ENCODE measurements at regions not wholly inside any gene's neighbourhood (a gene's known extent, or its start where the extent isn't known, plus 50 kb on each side); places are given as distances from the start of the nearest gene placed in this dataset.

DNA sequence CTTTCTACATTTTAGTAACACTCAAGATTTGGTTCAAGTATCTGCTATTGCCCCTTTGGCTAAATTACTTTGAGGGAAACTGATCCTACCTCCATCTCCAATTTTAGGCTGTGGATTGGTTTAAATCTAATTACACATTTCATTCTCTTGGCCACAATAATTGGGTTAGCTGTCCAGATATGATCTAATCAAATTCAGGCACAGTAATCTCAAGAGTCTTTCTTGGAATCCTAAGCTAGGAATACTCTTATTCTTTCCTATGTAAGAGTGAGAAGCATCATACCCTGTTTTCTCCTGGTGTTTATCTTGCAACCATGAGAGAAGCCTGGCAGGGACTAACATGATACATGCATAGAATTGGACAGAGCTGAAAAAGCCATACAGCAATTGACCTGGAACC, 300.4 kb upstream of the MARCKS start:
- no peak for DNase-seq

DNA sequence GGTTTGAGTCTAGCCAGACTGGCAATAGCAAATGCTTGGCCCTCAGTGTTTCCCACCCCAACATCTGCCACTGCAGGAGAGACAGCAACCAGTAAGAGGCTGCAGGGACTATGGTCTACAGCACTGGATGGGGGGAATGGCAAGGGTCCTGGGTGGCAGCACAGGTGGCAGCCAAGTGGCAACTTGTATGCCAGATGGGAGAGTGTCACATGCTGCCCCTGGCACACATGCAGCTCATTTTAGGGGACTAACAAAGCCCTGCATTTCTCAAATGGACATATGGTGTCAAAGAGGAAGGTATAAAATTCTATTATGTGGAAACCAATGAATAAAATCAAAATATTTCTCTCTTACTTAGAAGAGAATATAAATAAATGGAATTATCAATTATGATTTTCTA, 298.7 kb upstream of the MARCKS start:
- no peak for DNase-seq

DNA sequence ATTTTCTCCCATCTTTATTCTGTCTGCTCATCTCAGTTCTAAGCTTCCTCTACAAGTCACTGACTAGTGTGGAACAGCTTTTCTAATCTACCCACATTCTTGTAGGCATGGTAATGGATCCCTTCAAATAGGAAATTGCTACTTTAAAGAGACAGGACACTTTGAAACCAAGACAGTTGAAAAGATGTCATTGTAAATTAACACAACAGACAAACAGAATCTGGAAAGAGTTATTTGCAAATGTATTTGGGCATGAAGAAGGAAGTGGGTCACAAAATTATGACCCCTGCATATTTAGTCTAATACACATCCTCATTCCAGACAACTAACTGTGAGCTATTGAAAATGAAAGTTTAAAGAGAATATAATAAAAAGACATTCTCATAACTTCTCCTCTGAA, 298.2 kb upstream of the MARCKS start:
- no peak for DNase-seq

DNA sequence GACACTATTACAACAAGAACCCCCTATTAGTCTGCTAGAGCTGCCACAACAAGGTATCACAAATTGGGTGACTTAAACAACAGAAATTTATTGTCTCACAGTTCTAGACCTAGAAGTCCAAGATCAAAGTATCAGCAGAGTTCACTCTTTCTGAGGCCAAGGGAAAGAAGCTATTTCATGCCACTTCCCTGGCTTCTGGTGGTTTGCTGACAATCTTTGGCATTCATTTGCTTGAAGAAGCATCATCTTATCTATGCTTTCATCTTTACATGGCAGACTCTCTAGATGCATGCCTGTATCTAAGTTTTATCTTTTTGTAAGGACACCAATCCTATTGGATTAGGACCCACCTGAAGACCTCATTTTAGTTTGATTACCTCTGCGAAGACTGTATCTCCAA, 296.8 kb upstream of the MARCKS start:
- DNase-seq: no peak

DNA sequence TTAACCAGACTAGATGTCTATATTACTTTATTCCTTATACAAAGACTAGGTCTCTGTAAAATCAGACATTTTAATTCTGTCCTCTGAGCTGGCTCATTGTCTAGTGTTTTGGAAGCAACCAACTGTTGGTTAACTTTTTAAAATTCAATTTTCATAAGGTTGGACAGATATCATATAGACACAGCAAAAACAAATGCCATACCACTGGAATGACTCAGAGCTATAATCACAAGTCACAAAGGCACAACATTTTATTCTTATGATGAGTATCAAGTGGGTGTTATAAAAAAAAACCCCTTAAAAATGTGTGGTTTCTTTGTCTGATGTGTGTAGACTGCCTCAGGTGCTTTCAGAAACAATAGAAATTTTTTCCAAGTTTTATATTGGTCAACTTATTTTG, 296.2 kb upstream of the MARCKS start:
- DNase-seq: no peak

DNA sequence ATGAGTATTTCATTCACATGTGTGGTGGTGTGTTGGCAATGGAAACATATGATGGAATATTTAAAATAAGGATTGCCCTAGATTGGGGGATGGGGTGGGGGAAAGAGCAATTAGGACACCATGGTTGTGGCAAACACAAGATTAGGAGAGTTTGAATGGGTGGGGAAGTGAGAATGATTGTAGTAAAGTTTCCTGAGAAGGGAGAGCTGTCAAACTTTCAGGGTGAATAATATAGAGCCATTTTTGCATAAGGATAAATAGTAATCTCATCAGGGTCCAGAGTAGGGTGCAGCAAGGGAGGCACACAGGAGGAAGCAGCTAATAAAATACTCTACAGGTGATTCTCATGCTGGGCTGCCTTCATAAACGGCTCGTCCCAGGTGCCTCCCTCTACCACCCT, 294.9 kb upstream of the MARCKS start:
- no peak for DNase-seq

DNA sequence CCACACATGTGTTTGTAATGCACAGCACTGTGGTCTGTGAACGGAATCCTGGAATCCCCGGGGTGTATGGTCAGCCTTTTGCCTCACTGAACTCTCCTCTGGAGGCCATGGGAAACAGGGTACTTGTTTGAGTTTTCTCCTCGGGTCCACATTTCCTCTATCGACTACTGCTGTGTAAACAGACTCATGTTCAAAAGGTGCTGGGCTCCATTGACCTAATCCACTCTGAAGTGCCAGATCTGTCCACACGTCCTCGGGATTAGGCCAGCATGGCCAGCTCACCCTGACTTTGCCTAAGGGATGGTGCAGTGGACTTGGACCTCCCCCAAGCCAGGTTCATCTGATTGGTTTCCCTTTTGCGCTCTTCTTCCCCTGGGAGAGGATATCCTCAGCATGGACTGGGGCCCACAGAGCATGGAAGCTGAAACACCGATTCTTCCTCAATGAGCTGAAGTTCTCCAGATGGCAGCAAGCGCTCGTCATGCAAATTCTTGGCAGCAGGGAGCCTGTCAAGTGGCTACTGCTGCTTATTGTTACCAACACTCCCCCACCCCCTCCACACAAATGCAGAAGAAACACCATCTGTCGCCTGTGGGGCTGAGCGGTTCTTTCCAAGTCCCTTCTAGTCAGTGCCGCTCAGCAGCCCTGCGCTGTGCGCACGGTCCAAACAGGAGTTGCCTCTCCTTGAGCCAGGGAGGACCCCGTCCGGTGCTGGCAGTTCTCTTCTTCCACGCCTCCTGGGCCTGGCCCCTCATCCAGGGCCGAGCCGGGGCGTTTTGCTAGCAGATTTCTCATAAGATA, 292.6 kb upstream of the MARCKS start:
- peak; percentile 49 for DNase-seq

DNA sequence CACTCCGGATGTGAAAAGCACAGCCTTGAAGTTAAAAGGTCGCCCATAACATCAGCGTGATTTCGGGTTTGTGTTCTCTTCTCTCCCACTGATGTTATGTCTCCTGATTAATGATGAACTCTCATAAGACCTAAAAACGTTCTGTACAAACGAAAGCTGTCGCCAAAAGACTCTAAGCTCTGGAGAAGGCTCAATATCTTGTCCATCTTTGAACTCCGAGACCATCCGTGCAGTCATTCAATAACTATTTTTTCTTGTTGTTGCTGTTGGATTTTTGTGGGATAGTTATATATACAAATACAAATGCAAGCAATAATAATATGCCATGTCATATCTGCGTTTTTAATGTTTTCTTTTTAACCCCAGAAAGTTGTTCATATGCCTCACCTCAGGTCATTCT, 291.8 kb upstream of the MARCKS start:
- no peak for DNase-seq

DNA sequence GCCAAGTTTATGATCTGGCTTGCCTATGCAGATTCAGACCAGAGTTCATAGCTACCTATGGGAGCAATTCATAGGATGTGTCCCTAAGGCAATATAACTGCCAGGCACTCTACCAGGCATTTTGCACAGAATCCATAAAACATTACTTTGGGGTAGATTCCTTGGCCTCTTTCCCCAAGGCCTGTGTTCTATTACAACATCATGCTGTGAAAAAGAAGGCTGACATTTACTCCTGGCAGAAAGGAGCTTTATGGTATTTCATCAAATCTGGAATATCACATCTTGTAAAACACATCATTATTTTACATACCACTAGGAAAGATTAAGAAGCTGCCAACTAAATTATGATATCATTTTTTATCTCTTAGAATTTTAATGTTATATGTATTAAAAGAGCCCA, 287.0 kb upstream of the MARCKS start:
- DNase-seq: no peak

DNA sequence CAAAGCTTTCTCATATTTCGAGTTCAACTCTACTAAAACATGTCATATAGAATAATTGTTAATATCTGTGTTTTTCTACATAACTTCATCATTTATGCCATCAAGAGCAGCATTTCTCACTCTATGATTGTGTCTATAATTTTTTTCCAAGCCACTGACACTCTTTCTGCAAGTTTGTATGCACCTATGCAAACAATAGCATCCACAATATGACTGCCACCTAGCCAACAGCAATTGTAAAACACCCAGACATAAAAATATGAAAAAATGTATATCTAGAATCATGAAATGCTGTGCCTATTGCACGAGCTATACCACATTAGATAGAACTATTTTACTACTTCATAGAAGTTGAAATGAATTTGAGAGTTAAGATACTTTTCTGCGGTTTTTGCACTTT, 286.5 kb upstream of the MARCKS start:
- DNase-seq: no peak

DNA sequence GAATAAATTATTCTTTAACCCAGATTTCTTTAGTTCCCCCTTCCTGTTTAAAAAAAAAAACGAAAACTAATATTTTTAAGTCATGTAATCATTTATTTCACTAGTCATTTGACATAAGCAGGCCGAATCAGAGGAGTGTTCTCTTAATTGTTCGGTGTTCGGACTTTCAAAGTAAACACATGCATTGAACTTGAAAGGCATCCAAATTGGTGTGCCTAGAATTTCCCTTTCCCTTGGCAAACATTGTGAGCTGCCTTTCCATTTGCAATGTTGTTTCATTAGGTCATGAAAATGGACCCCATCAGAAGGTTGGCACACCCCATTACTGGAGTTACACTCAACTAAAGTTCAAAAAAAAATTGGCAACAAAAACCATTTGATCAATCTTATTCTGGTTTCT, 283.0 kb upstream of the MARCKS start:
- DNase-seq: no peak

DNA sequence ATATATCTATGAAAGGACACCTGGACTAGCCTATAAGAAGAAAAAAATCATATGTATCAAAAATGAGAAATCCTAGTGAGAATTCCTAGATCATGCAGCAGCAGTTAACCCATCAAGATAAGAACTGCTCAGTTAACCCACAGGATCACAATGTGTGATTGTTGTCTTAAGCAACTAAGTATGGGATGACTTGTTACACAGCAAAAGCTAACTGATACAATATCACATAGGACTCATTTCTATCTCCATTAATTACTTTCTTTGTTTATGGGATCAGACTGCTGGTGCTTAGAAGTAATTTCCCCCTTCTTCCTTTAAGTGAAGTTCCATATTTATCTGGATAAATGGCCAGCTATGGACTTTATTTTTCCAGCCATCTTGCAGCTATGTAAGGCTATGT, 280.8 kb upstream of the MARCKS start:
- DNase-seq: no peak

DNA sequence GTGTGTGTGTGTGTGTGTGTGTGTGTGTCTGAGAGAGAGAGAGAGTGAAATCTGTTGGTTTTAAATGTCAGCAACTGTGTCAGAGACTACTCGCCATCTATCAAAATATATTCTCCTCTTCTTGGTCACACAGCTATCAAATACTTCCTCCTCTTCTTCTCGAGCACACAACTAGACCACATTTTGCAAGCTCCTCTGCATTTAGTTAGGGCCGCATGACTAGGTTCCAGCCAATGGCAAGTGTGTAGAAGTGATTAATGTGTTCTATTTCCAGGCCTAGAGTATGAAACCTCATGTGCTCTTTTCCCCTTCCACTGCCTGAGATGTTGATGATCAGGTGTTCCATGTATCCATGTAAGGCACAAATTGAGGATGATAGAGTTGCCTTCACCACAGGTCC, 278.5 kb upstream of the MARCKS start:
- DNase-seq: no peak

DNA sequence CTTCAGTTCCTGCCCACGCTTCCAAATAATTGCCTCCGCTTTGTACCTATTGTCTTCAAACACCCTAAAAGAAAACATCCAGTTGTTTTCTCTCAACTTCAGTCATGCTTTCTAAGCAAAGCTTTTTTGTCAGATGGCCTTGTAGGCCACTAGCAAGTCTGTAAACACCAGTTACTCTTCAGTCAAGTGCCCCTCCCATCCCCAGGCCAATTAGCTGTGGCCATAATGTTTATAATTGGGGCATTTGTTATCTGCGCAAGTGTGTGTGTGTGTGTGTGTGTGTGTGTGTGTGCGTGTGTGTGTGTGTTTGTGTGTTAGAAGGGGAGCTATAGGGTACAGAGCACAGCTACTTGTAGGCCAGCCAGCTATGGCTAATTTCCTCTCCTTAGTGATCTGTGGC, 272.4 kb upstream of the MARCKS start:
- no peak for DNase-seq

DNA sequence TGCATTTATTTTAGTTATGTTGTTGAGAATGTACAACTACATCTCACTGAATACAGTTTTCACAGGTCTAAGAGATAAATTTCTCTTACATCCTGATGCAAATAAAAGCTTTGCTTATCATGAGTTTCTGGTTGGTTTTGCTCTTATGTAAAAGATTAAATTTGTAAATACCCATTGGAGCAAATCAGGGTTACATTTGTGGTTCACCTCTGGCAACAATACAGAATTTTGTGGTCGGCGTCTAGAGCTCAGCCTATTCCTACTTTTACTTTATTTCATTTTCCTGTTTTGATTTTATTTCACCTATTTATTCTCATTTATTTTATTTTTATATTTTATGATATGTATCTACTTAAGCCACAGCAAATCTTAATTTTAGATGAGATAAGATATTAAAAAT, 271.9 kb upstream of the MARCKS start:
- DNase-seq: no peak

DNA sequence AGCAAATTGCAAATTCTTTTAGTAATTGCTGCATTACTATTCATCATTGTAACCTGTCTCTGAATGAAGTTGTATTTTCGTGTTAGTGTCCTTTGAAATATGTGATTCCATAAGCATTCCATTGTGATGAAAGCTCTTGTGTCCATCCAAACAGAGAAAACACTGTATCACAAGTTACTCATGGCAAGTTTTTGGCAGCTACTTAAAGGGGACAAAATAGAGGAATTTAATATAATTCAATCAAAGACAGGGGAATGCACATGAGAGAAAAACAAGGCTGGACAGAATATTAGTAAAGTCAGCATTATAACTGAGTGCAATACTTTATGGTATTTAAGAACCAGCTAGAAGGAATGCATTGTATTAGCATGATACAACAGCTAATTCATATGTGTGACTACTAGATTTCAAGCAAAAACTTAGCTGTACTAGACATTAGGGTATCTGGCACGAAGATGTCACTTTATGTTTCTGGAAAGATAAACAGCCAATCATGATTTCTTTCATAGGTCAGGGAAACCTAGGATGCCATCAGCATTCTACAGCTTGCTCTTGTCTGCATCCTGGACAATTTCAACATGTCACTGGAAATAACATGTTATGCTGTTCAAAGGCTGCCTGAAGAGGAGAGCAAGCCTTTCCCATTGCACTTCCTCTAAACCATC, 270.6 kb upstream of the MARCKS start:
- no peak for DNase-seq

DNA sequence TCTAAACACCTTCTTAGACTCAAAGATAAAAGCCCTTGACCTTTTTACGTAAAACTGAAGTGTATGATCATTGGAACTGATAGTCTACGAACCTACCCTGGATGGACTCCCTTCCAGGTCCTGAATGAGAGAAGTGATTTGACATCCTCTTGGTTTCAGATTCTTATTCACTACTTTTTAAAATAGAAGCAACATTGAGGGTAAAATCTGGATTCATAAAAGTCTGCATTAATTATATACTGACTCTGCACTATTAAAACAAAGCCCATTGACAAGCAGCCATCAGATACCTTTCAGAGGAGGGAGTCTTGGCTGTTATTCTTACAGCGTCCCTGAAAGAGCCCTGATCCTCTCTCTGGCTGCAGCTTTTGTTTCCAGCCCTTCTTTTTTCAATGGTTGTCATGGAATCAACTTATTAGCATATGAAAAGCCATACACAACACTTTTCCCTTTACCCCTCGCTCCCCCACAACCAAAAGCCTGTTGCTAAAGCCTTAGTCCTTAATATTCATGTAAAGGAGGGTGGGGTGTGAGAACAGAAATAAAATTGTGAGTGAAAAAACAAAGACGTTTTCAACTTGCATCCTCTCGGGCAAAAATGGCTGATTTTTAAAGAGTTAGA, 270.0 kb upstream of the MARCKS start:
- DNase-seq: no peak

DNA sequence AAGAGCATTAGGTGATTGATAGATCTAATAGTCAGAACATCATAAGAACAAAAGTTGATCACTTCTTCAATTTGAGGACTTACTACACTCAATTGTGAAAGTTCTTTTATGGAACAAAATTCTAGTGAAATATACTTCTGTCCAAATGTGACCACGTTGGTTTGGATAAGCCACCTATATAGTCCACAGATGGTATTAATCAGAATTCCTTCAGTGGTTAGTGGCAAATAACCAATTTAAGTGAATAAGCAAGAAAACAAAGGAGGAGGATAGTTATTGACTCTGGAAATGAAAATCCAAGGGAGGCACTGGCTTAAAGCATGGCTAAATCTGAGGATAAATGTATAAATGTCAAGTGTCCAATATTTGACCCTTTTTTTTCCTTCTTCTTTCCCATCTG, 268.5 kb upstream of the MARCKS start:
- DNase-seq: no peak

DNA sequence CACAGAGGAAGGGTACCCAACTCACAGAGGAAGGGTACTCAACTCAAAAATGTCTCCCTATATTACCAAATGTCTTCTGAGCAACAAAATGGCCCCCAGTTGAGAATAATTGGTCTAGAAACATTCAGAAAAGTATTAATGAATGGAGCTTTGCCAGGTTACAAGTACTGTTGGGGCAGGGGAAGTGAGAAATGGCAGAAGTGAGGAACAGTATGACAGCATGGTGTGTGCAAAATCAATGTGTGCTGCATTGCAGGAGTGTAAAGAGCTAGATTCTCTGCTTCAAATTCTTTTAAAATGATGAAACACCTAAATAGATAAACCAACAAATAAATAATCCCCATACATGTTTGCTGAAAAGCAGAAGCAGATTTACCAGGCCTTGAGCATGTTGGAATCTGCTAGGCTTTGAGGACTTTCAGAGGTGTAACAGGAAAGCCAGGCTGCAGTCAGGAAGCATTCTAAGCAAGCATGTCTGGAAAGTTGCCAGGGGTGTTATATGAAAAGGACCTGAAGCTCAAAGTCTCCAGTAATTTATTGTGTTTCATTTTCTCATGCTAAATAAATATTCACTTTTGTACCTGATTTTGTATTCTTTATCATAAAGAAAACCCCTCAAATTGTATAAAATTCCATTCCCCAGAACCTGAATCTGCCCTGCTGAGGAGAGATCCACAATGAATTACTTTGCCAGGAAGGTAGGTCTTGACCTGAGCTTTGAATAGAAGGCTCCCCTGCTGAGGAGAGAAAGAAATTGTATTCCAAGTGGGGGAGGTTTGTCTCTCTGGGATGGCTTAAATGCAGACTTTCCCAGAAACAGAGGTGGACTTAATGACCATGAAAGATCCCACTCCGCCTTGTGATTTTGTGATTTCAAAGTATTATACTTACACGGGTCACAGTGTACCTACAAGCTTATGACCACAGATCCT, 265.0 kb upstream of the MARCKS start:
- DNase-seq: no peak

DNA sequence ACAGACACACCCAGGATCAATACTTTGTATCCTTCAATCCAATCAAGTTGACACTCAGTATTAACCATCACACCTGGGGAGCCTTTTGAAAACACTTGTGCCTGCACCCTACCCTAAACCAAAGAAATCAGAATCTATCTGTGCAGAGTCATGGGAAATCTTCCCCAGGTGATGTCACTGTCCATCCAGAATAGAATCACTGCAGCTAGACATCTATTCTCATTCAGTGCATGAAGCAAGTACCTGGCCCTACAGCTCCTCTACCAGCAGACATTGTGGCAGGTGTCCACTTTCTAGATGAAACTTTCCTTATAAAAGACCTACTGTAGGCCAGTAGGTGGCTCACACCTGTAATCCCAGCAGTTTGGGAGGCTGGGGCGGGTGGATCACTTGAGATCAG, 262.4 kb upstream of the MARCKS start:
- no peak for DNase-seq

DNA sequence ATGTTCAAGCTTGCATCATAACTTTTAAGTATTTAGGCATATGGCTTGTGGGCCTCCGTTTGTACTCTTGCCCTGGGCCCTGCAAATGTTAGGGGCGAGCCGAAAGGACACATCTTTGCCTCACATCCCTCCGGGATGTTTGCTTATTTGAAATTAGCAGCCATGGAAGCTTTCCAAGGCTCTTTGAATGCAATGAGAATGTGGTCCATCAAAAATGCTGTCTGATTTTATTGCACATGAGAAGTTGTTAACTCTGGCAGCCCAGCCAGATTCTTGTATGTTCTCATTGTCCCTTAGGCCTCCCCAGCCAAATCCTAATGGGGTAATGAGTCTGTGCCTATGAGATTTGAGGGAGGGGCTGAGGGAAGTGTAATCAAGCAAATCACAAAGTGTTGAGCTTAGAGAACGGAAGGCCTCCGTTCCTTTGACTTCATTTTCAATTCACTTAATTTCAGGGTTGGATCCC, 261.2 kb upstream of the MARCKS start:
- no peak for DNase-seq

DNA sequence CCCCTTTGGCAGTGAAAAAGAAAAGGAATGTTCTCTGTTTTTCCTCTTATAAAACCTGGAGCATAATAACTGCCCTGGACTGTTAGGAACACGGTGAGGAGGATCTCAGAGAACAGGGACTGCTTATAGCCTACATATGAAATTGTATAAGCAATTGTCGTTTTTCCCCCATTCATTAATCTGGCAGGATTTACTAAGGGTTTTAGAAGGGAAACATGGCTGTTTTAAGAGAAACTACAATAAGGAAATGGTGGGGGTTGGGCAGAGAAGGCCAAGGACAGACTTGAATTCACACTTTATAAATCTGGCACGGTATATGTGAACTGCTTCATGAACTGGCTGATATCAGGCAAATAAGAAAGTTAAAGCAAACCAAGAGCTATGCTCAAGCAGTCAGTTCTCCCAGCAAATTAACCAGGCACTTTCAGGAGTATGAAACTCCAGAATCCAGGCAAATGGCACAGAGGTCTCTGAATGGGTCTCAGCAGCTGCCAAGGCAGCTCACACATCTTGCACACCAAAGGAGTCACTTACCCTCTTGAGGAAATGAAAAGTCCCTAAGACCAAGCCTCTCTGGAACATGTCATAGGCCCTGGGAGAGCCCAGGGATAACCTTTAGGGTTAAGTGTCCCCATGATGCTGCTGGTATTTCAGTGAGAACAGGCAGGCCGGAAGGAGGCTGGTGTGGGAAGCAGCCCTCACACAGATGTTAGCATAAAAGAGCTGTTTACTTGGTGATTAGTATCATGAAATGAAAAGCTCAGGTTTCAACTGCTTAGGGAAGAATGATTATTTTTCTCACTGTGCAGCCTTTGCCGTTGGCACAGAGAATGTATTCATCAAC, 260.5 kb upstream of the MARCKS start:
- peak; percentile 9 for DNase-seq

All from NCI-H510A (cell line).